HL-60 (cell line): ENCODE measurements at regions not wholly inside any gene's neighbourhood (a gene's known extent, or its start where the extent isn't known, plus 50 kb on each side); places are given as distances from the start of the nearest gene placed in this dataset.

Experiments used
- DNase-seq, 2 experiments: peaks; one replicate each; pipeline ENCODE4 v3.0.0-alpha.2; 2010 to 2020; ENCODE audit warnings: low read depth in 1 of 2, low spot score in 1 of 2
- H3K27ac ChIP-seq: fragments of 250-450 bp; sonication (Bioruptor Pico); replicated peaks from 2 replicates; pipeline ENCODE4 v1.5.1; 2020; ENCODE audit warnings: mild to moderate bottlenecking, moderate library complexity
- H3K27me3 ChIP-seq: fragments of 250-450 bp; sonication (Bioruptor Pico); 2 replicates; pipeline ENCODE4 v1.5.1; 2021; ENCODE audit warnings: mild to moderate bottlenecking, moderate library complexity; ENCODE audit not compliant: insufficient read depth, poor library complexity, severe bottlenecking
- H3K4me3 ChIP-seq: replicated peaks from 2 replicates; pipeline ENCODE4 v1.5.1; 2011; ENCODE audit warnings: mild to moderate bottlenecking, control low read depth, low read length; ENCODE audit not compliant: insufficient read depth
- CTCF ChIP-seq: IDR thresholded peaks from one replicate; pipeline ENCODE4 v1.5.1; 2011; ENCODE audit warnings: low read length, control low read depth, inconsistent platforms; ENCODE audit not compliant: insufficient read depth
- GABPA ChIP-seq: IDR thresholded peaks from 2 replicates; pipeline ENCODE4 v1.6.1; 2012; ENCODE audit warnings: low read depth
- POLR2AphosphoS5 ChIP-seq: IDR thresholded peaks from 2 replicates; pipeline ENCODE4 v1.6.1; 2012; ENCODE audit warnings: low read depth
- REST ChIP-seq: IDR thresholded peaks from 2 replicates; pipeline ENCODE4 v1.6.1; 2012; ENCODE audit warnings: low read depth; ENCODE audit not compliant: insufficient replicate concordance
- SPI1 ChIP-seq: IDR thresholded peaks from 2 replicates; pipeline ENCODE4 v1.6.1; 2012; ENCODE audit warnings: low read depth, mild to moderate bottlenecking, borderline replicate concordance

DNA sequence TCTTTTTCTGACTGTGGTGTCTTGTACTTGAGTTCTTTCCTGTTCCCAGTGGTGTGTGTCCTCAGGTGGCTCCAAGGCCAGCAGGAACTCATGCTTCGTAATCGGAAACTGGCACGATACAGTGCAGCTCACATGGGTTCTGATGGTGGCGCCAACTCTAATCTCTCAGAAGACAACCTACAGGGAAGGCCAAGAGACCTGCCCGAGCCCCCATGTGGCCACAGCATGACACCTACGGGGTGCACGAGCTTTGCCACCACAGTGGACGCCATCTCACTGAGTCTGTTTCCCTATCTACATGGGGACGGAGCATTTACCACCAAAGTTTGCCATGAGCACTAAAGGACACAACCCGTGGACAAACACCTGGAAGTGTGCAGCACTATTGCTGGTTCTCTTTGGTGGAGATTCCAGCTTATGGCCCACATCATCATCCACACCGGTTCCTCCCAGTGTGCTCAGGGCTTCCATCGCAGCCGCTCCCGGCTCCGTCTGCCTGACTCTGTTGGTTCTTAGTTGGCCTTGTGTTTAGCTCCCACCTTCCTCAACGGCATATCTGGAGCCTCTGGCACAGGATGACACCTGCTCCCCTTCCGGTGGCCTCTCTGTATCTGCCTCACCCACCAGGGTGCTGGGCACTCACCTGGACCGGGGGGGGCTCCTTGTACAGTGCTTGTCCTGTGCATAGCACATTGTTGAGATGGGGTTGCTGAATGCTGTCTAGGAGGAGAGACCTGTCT lies 586.6 kb upstream of the MKI67 start:
- Histone ChIP-seq H3K4me3 (no peak overlapping the region), H3K27me3 (no peaks in the 10 kb centered on the region)

GRCh38 chr10:128713471-128713870 lies 587.2 kb upstream of the MKI67 start:
- Histone ChIP-seq H3K4me3 (no peak overlapping the region), H3K27ac (no peak overlapping the region), H3K27me3 (no peaks in the 10 kb centered on the region)
- DNase-seq = no peak
- TF ChIP-seq POLR2AphosphoS5 (no peak), GABPA (no peak), SPI1 (no peak), CTCF (no peak), REST (no peak)

More for the DNA sequence above, 586.6 kb upstream of the MKI67 start:
- TF ChIP-seq GABPA (no peak), POLR2AphosphoS5 (no peak), REST (no peak), SPI1 (no peak), CTCF (no peak)
- H3K27ac ChIP-seq = no peak overlapping the region
- DNase-seq = no peak

DNA sequence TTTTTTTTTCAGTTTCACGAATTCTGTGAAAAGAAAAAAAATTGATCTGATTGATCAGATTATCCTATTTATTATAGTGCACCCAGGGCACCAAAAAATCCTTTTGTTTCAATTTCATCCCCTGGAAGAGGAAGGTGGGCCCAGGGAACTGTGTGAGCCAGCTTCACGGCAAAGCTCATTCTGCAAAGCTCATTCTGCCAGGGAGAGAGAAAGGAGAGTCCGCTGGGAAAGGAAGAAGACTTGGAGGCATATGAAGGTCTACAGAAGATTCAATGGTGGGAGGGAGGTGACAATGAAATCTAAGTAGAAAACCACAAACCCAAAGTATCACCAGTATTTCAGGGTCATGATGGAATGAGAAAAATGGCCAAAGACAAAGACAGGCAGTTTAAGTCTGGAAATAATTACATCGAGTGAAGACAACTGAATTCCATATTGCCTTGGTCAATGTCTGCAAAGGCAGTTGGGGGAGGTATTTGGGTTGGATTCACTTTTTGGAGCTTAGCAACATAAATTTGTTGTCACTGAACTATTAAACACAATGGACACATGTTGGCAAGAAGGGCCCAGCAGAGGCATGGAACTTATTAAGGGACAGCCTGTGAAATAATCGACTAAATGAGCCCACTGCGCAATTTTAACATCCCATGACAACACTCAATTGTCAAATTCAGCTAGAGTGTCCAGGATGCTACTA lies 587.8 kb upstream of the MKI67 start:
- no peak for TF ChIP-seq POLR2AphosphoS5
- no peak for TF ChIP-seq GABPA
- TF ChIP-seq CTCF = no peak
- TF ChIP-seq REST = no peak
- TF ChIP-seq SPI1 = no peak
- no peak overlapping the region for H3K27ac ChIP-seq
- H3K27me3 ChIP-seq = no peaks in the 10 kb centered on the region
- no peak overlapping the region for H3K4me3 ChIP-seq
- DNase-seq = no peak
